ENCODE measurements at regions not wholly inside any gene's neighbourhood (a gene's known extent, or its start where the extent isn't known, plus 50 kb on each side); places are given as distances from the start of the nearest gene placed in this dataset.

GRCh38 chr7:418636-419280 lies 100.9 kb downstream of the PDGFA start:
- Histone ChIP-seq H3K27me3 (no peaks in the 10 kb centered on the region), H3K9me3 (no peaks in the 10 kb centered on the region), H3K4me3 (ENCODE audit: low read depth, low read length) (no peak overlapping the region), H3K36me3 (no peaks in the 10 kb centered on the region), H3K4me1 (no peaks in the 10 kb centered on the region)
- no peak for TF ChIP-seq CTCF (IDR thresholded peaks at IDR 0.05; ENCODE audit: low read depth, low read length)
- DNase-seq = no peak

- Histone ChIP-seq H3K27me3 (no peaks in the 10 kb centered on the region), H3K4me1 (no peaks in the 10 kb centered on the region), H3K36me3 (no peaks in the 10 kb centered on the region), H3K9me3 (no peaks in the 10 kb centered on the region; the same call in 1 of the 2 replicates), H3K4me3 (ENCODE audit: low read depth, low read length) (no peak overlapping the region)
- peak; percentile 4 for DNase-seq
- TF ChIP-seq CTCF (IDR thresholded peaks at IDR 0.05; ENCODE audit: low read depth, low read length) = no peak
These were observed 99.2 kb downstream of the PDGFA start for GRCh38 chr7:420142-421093.

GRCh38 chr7:421136-421991 lies 98.3 kb downstream of the PDGFA start:
- Histone ChIP-seq H3K36me3 (no peaks in the 10 kb centered on the region), H3K4me3 (ENCODE audit: low read depth, low read length) (no peak overlapping the region), H3K4me1 (no peaks in the 10 kb centered on the region), H3K9me3 (no peaks in the 10 kb centered on the region; the same call in 1 of the 2 replicates), H3K27me3 (no peaks in the 10 kb centered on the region)
- TF ChIP-seq CTCF (IDR thresholded peaks at IDR 0.05; ENCODE audit: low read depth, low read length) = no peak
- DNase-seq = no peak

GRCh38 chr7:422191-422885 lies 97.3 kb downstream of the PDGFA start:
- H3K36me3 ChIP-seq = no peaks in the 10 kb centered on the region
- no peak overlapping the region for H3K4me3 ChIP-seq (ENCODE audit: low read depth, low read length)
- no peak for DNase-seq
- no peaks in the 10 kb centered on the region for H3K27me3 ChIP-seq
- TF ChIP-seq CTCF (IDR thresholded peaks at IDR 0.05; ENCODE audit: low read depth, low read length) = no peak
- no peaks in the 10 kb centered on the region; the same call in 1 of the 2 replicates for H3K9me3 ChIP-seq
- H3K4me1 ChIP-seq = no peaks in the 10 kb centered on the region

GRCh38 chr7:422886-423225 lies 96.8 kb downstream of the PDGFA start:
- no peaks in the 10 kb centered on the region; the same call in 1 of the 2 replicates for H3K9me3 ChIP-seq
- H3K27me3 ChIP-seq = no peaks in the 10 kb centered on the region
- no peak for TF ChIP-seq CTCF (IDR thresholded peaks at IDR 0.05; ENCODE audit: low read depth, low read length)
- H3K4me3 ChIP-seq (ENCODE audit: low read depth, low read length) = no peak overlapping the region
- H3K4me1 ChIP-seq = no peaks in the 10 kb centered on the region
- DNase-seq = no peak
- H3K36me3 ChIP-seq = no peaks in the 10 kb centered on the region

All from BE2C (cell line).